HCT116 (cell line): ENCODE measurements at regions not wholly inside any gene's neighbourhood (a gene's known extent, or its start where the extent isn't known, plus 50 kb on each side); places are given as distances from the start of the nearest gene placed in this dataset.

Source experiments
- ATAC-seq: fragments of 200-7000 bp; cut with Tn5 transposase; 2 replicates; pipeline ENCODE4 v1.9.1; 2020; ENCODE audit warnings: mild to moderate bottlenecking, moderate library complexity
- BruUV-seq: library from RNA; stranded (reverse); fragments of 400-500 nt; replicated peaks from 2 replicates; lab custom pipeline; 2021; lab: Mats Ljungman, UMichigan
- CTCF ChIA-PET: fragments of 300-600 bp; sonication (Branson Sonifier 250); formaldehyde crosslinking; loops from one replicate; lab custom pipeline; 2021; ENCODE audit warnings: antibody characterized with exemption; lab: Charles Lee
- POLR2A ChIA-PET: fragments of 300-600, 350-600 bp; sonication (Branson Sonifier 250); formaldehyde crosslinking; loops from one replicate; lab custom pipeline; 2021; ENCODE audit warnings: antibody characterized with exemption; lab: Charles Lee
- RAD21 ChIA-PET, 2 experiments: fragments of 300-600 bp; sonication (Branson Sonifier 250); formaldehyde crosslinking; loops; one replicate each; lab custom pipeline; 2023; ENCODE audit warnings: low total read pairs in 2 of 2; ENCODE audit not compliant: uncharacterized antibody in 2 of 2, unreplicated experiment in 2 of 2, low non-redundant PET in 1 of 2; lab: Charles Lee
- DNase-seq: peaks from one replicate; pipeline ENCODE4 v3.0.0-alpha.2; 2010; ENCODE audit warnings: low read depth, low spot score
- H2AFZ ChIP-seq: fragments of 200-600 bp; shearing (Covaris generic), sonication (generic); 2 replicates; pipeline ENCODE4 v1.6.1; 2017; ENCODE audit warnings: low read depth, mixed run types, mixed read lengths, antibody characterized with exemption, low read length; ENCODE audit not compliant: poor library complexity, severe bottlenecking
- H3K27ac ChIP-seq: 2 replicates; pipeline ENCODE4 v1.5.1; 2012; ENCODE audit warnings: low read depth, low read length
- H3K27me3 ChIP-seq: fragments of 200-600 bp; sonication (generic); 2 replicates; pipeline ENCODE4 v1.6.1; 2016; ENCODE audit warnings: mixed run types, low read length, mixed read lengths; ENCODE audit not compliant: insufficient read depth
- H3K36me3 ChIP-seq, 2 experiments: fragments of 200-500 bp in 1 of 2; fragments of 200-600 bp in 1 of 2; sonication (Bioruptor generic) in 1 of 2; sonication (generic) in 1 of 2; 2 replicates each; pipeline versions ENCODE4 v1.5.1 to v1.6.1; 2014 to 2016; ENCODE audit warnings: low read length in 2 of 2, inconsistent platforms in 1 of 2, mixed read lengths in 1 of 2, mixed run types in 1 of 2; ENCODE audit not compliant: insufficient read depth in 2 of 2, control insufficient read depth in 1 of 2
- H3K4me1 ChIP-seq, 2 experiments: fragments of 200-600 bp in 1 of 2; sonication (generic) in 1 of 2; 2 replicates each; pipeline versions ENCODE4 v1.5.1 to v1.6.1; 2012 to 2017; ENCODE audit warnings: low read length in 2 of 2, inconsistent platforms in 1 of 2, mild to moderate bottlenecking in 1 of 2, mixed read lengths in 1 of 2, mixed run types in 1 of 2, moderate library complexity in 1 of 2; ENCODE audit not compliant: insufficient read depth in 2 of 2, control insufficient read depth in 1 of 2
- H3K4me2 ChIP-seq: fragments of 200-600 bp; sonication (generic); 2 replicates; pipeline ENCODE4 v1.6.1; 2017; ENCODE audit warnings: mixed run types, low read length, mixed read lengths
- H3K4me3 ChIP-seq, 2 experiments: fragments of 200-600 bp in 1 of 2; sonication (generic) in 1 of 2; replicated peaks in 1 of 2; 2 replicates each; pipeline ENCODE4 v1.5.1; 2011 to 2016; ENCODE audit warnings: low read length in 2 of 2, control low read depth in 1 of 2, low read depth in 1 of 2, mild to moderate bottlenecking in 1 of 2, mixed read lengths in 1 of 2, mixed run types in 1 of 2
- H3K79me2 ChIP-seq: fragments of 200-600 bp; sonication (generic); 2 replicates; pipeline ENCODE4 v1.6.1; 2017; ENCODE audit warnings: mild to moderate bottlenecking, mixed run types, low read length, moderate library complexity, mixed read lengths; ENCODE audit not compliant: insufficient read depth
- H3K9ac ChIP-seq: fragments of 200-600 bp; sonication (generic); 2 replicates; pipeline ENCODE4 v1.6.1; 2016; ENCODE audit warnings: low read length, mixed read lengths
- H3K9me2 ChIP-seq: fragments of 200-600 bp; sonication (generic), shearing (Covaris generic); 2 replicates; pipeline ENCODE4 v1.6.1; 2017; ENCODE audit warnings: mixed run types, mild to moderate bottlenecking, moderate library complexity; ENCODE audit not compliant: insufficient read depth
- H3K9me3 ChIP-seq, 2 experiments: fragments of 200-500 bp in 1 of 2; fragments of 200-600 bp in 1 of 2; sonication (Bioruptor generic) in 1 of 2; sonication (generic) in 1 of 2; 2 replicates each; pipeline ENCODE4 v1.6.1; 2014 to 2017; ENCODE audit warnings: low read length in 2 of 2, mixed read lengths in 2 of 2, inconsistent platforms in 1 of 2, low read depth in 1 of 2, mild to moderate bottlenecking in 1 of 2, mixed run types in 1 of 2, moderate library complexity in 1 of 2; ENCODE audit not compliant: control insufficient read depth in 1 of 2, insufficient read depth in 1 of 2
- H4K20me1 ChIP-seq: fragments of 200-600 bp; sonication (generic), shearing (Covaris generic); 2 replicates; pipeline ENCODE4 v1.6.1; 2017; ENCODE audit warnings: mixed run types, mild to moderate bottlenecking, moderate library complexity; ENCODE audit not compliant: insufficient read depth
- CBX3 ChIP-seq: IDR thresholded peaks from 2 replicates; pipeline ENCODE4 v1.6.1; 2012; ENCODE audit warnings: low read depth
- CEBPB ChIP-seq: IDR thresholded peaks from 2 replicates; pipeline ENCODE4 v1.6.1; 2012; ENCODE audit warnings: low read depth
- JUND ChIP-seq: IDR thresholded peaks from 2 replicates; pipeline ENCODE4 v1.6.1; 2012
- POLR2A ChIP-seq: IDR thresholded peaks from 2 replicates; pipeline ENCODE4 v1.7.0; 2011; ENCODE audit warnings: borderline replicate concordance; ENCODE audit not compliant: insufficient read depth, insufficient read length; ENCODE audit errors: extremely low read depth
- POLR2AphosphoS5 ChIP-seq: IDR thresholded peaks from 2 replicates; pipeline ENCODE4 v1.6.1; 2011; ENCODE audit warnings: mild to moderate bottlenecking, low read depth, low read length, moderate library complexity
- RAD21 ChIP-seq: IDR thresholded peaks from 2 replicates; pipeline ENCODE4 v1.6.1; 2012; ENCODE audit warnings: low read depth, mild to moderate bottlenecking
- REST ChIP-seq: IDR thresholded peaks from 2 replicates; pipeline ENCODE4 v1.6.1; 2012; ENCODE audit warnings: low read depth
- SIN3A ChIP-seq: IDR thresholded peaks from 2 replicates; pipeline ENCODE4 v1.6.1; 2012; ENCODE audit warnings: low read depth
- SP1 ChIP-seq: IDR thresholded peaks from 2 replicates; pipeline ENCODE4 v1.6.1; 2012; ENCODE audit warnings: low read depth
- SRF ChIP-seq: IDR thresholded peaks from 2 replicates; pipeline ENCODE4 v1.6.1; 2012; ENCODE audit warnings: low read depth
- YY1 ChIP-seq: IDR thresholded peaks from 2 replicates; pipeline ENCODE4 v1.6.1; 2011; ENCODE audit warnings: low read length, low read depth, moderate library complexity, mild to moderate bottlenecking; ENCODE audit not compliant: insufficient replicate concordance; ENCODE audit errors: extremely low read depth
- ZBTB33 ChIP-seq: IDR thresholded peaks from 2 replicates; pipeline ENCODE4 v1.6.1; 2011; ENCODE audit warnings: mild to moderate bottlenecking, low read length, moderate library complexity; ENCODE audit not compliant: insufficient replicate concordance; ENCODE audit errors: extremely low read depth
- ZFX ChIP-seq: fragments of 450-650 bp; IDR thresholded peaks from 2 replicates; pipeline ENCODE4 v1.6.1; 2017
- ZNF274 ChIP-seq: fragments of 200-500 bp; sonication (Bioruptor generic); IDR thresholded peaks from 2 replicates; pipeline ENCODE4 v1.6.1; 2014; ENCODE audit warnings: mild to moderate bottlenecking, low read depth, low read length, inconsistent platforms
- intact Hi-C: fragments of 100-400 bp; cut with micrococcal nuclease; formaldehyde crosslinking; loops from 2 replicates; pipeline ENCODE4 v1.10.0; 2022
- TF ChIP-seq, protein P1 (sequence below): IDR thresholded peaks from 2 replicates; pipeline ENCODE4 v1.6.1; 2012

DNA sequence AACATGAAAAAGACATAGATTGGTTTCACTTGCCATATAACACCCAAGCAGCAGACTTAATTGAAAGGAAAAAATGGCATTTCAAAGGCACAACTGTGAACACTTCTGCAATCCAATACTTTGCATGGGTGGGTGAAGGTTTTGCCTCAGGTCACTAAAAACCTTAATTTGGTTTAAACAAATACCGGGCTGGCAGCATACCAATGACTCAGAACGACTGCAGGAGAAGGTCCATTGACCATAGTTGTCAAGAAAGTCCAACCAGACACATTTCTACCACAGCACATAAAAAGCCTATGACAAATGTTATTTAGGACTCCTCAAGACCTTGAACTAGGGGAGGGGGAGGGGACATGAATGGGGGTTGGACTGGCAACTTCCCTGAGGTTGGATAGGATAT is 183.6 kb upstream of the TRPC5 start:
- POLR2A ChIA-PET, result no interaction called here
- CTCF ChIA-PET, result no interaction called here
- intact Hi-C loops, result no loop called here
- Histone ChIP-seq H3K9ac (no peak overlapping the region), H3K27ac (no peak overlapping the region), H3K9me2 (no peaks in the 10 kb centered on the region), H4K20me1 (no peaks in the 10 kb centered on the region), H3K27me3 (no peaks in the 10 kb centered on the region), H3K9me3 (no peaks in the 10 kb centered on the region), H3K4me1 (no peaks in the 10 kb centered on the region), H3K36me3 (no peaks in the 10 kb centered on the region), H3K79me2 (no peaks in the 10 kb centered on the region), H3K4me3 (no peak overlapping the region), H3K4me2 (no peak overlapping the region), H2AFZ (no peak overlapping the region)
- TF ChIP-seq JUND (no peak), ZNF274 (no peak), CBX3 (no peak), RAD21 (no peak)
- BruUV-seq, result no TSS peak
- RAD21 ChIA-PET, result no interaction called here
- no peak for ATAC-seq
- no peak for DNase-seq

DNA sequence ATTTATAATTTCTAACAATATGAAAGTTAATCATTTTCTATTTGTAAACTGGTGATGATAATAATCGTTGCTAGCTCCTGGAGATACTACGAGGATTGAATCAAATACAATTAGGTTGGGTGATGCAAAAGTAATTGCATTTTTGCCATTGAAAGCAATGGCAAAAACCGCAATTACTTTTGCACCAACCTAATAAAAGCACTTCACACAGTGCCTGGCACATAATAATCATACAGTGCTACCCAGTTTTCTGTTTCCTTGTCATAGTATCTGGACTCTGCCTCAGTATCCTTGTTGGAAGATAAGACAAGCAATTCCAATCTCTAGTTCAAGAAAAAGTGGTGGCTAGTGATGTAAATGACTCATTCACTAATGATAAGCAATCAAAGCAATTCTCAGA is 176.8 kb upstream of the TRPC5 start:
- Histone ChIP-seq H3K36me3 (no peaks in the 10 kb centered on the region), H3K9ac (no peak overlapping the region), H3K27ac (no peak overlapping the region), H3K4me3 (no peak overlapping the region), H3K4me2 (no peak overlapping the region), H3K9me2 (no peaks in the 10 kb centered on the region), H2AFZ (no peak overlapping the region), H4K20me1 (no peaks in the 10 kb centered on the region), H3K4me1 (no peaks in the 10 kb centered on the region), H3K9me3 (no peaks in the 10 kb centered on the region), H3K79me2 (no peaks in the 10 kb centered on the region), H3K27me3 (no peaks in the 10 kb centered on the region)
- ChIA-PET RAD21 (no interaction called here), CTCF (no interaction called here), POLR2A (no interaction called here)
- intact Hi-C loops, result no loop called here
- TF ChIP-seq SIN3A, result no peak
- TF ChIP-seq, protein P1, sequence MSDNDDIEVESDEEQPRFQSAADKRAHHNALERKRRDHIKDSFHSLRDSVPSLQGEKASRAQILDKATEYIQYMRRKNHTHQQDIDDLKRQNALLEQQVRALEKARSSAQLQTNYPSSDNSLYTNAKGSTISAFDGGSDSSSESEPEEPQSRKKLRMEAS, result no peak
- TF ChIP-seq ZBTB33, result no peak
- TF ChIP-seq YY1, result no peak
- TF ChIP-seq SRF, result no peak
- TF ChIP-seq CEBPB, result no peak
- TF ChIP-seq SP1, result no peak
- TF ChIP-seq POLR2AphosphoS5, result no peak
- no peak for TF ChIP-seq ZFX
- no peak for TF ChIP-seq REST
- no peak for TF ChIP-seq POLR2A
- DNase-seq (no peak), ATAC-seq (no peak)
- BruUV-seq, result no TSS peak
